SK-N-MC (cell line): ENCODE measurements at regions not wholly inside any gene's neighbourhood (a gene's known extent, or its start where the extent isn't known, plus 50 kb on each side); places are given as distances from the start of the nearest gene placed in this dataset.

Experiments used
- EZH2 ChIP-seq: fragments of 200-600 bp; sonication (generic); IDR thresholded peaks from one replicate; pipeline ENCODE4 v1.6.1; 2017; ENCODE audit warnings: antibody characterized with exemption
- FOXP2 ChIP-seq: optimal IDR thresholded peaks from 2 replicates; pipeline ENCODE3; 2011; ENCODE audit warnings: mild to moderate bottlenecking, moderate library complexity; ENCODE audit not compliant: insufficient read depth; ENCODE audit errors: extremely low read length, control extremely low read depth
- POLR2AphosphoS5 ChIP-seq: IDR thresholded peaks from 2 replicates; pipeline ENCODE4 v1.6.1; 2012; ENCODE audit warnings: mild to moderate bottlenecking, low read depth, low read length, borderline replicate concordance

DNA sequence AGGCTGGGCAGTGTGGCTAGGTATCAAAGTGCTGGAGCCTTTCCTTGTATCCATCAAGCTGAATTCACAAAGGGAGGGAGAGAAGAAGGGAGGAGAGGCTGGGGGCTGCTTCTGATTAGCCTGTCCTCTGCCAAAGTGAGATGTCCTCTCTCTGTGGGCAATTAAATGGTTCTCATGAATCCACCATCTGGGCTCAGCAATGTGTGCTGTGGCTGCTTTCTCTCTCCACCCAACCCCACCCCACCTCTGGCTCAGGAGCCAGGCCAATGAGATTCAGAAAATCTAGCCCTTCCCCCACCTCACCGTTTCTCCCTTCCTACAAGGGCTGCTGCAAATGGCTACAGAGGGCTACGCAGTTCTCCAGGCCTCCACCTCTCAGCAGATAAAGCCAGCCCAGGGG is 154.6 kb downstream of the TENT5C start:
- TF ChIP-seq FOXP2 = no peak
- TF ChIP-seq POLR2AphosphoS5 = no peak
- no peak for TF ChIP-seq EZH2
